Fibroblast of pulmonary artery (primary cell): ENCODE measurements at regions not wholly inside any gene's neighbourhood (a gene's known extent, or its start where the extent isn't known, plus 50 kb on each side); places are given as distances from the start of the nearest gene placed in this dataset.

Source experiments
- DNase-seq: peaks from one replicate; pipeline ENCODE4 v3.0.0-alpha.2; 2010; ENCODE audit warnings: low read depth
- H3K4me3 ChIP-seq: replicated peaks from 2 replicates; pipeline ENCODE4 v1.5.1; 2011; ENCODE audit warnings: low read depth, mild to moderate bottlenecking, control low read depth, low read length, moderate library complexity
- CTCF ChIP-seq: IDR thresholded peaks from 2 replicates; pipeline ENCODE4 v1.5.1; 2011; ENCODE audit warnings: mild to moderate bottlenecking, control low read depth, low read length, inconsistent platforms; ENCODE audit errors: missing control alignments

- no peak for DNase-seq
- TF ChIP-seq CTCF: no peak
- H3K4me3 ChIP-seq: no peak overlapping the region
Measured at GRCh38 chr13:111555268-111555808, 234.9 kb downstream of the TEX29 start.

GRCh38 chr13:111555903-111556302 lies 235.5 kb downstream of the TEX29 start:
- TF ChIP-seq CTCF: no peak
- no peak overlapping the region for H3K4me3 ChIP-seq
- no peak for DNase-seq

- TF ChIP-seq CTCF: no peak
- no peak overlapping the region for H3K4me3 ChIP-seq
- no peak for DNase-seq
Measured at GRCh38 chr13:111556496-111556895, 236.1 kb downstream of the TEX29 start.

- DNase-seq: no peak
- no peak for TF ChIP-seq CTCF
Measured at GRCh38 chr13:111557921-111558699, 237.7 kb downstream of the TEX29 start.

GRCh38 chr13:111558700-111559088 lies 238.3 kb downstream of the TEX29 start:
- no peak for DNase-seq
- no peak for TF ChIP-seq CTCF
- no peak overlapping the region for H3K4me3 ChIP-seq

More at GRCh38 chr13:111557921-111558699, 237.7 kb downstream of the TEX29 start:
- H3K4me3 ChIP-seq: no peak overlapping the region

- no peak for DNase-seq
- no peak for TF ChIP-seq CTCF
- no peak overlapping the region for H3K4me3 ChIP-seq
Measured at GRCh38 chr13:111559612-111560403, 239.4 kb downstream of the TEX29 start.
